Lung microvascular endothelial cell (primary cell): ENCODE measurements at regions not wholly inside any gene's neighbourhood (a gene's known extent, or its start where the extent isn't known, plus 50 kb on each side); places are given as distances from the start of the nearest gene placed in this dataset.
"Not testable (repeated sequence)": the region's sequence is repeated elsewhere in the genome, so short reads cannot be mapped to it uniquely, and the experiment has no call there.

Experiments used
- DNase-seq, 2 donors: peaks; one replicate each; pipeline versions ENCODE4 v3.0.0 to v3.0.0-alpha.2; 2010; ENCODE audit warnings: low read depth in 2 of 2

- DNase-seq = no peak
Observed at GRCh38 chr1:38186566-38186965, 140.0 kb upstream of the POU3F1 start.

- DNase-seq = no peak
Observed at GRCh38 chr1:38185913-38186312, 139.3 kb upstream of the POU3F1 start.

- no peak for DNase-seq
Observed at GRCh38 chr1:38183747-38184146, 137.2 kb upstream of the POU3F1 start.

- DNase-seq = no peak
Observed at GRCh38 chr1:38183096-38183495, 136.5 kb upstream of the POU3F1 start.

- DNase-seq = not testable (repeated sequence)
Observed at GRCh38 chr1:38180388-38180787, 133.8 kb upstream of the POU3F1 start.

GRCh38 chr1:38179483-38179882, 132.9 kb upstream of the POU3F1 start:
- no peak for DNase-seq

- no peak for DNase-seq
Observed at GRCh38 chr1:38178216-38178615, 131.6 kb upstream of the POU3F1 start.

- no peak for DNase-seq
Observed at GRCh38 chr1:38175121-38175520, 128.5 kb upstream of the POU3F1 start.

GRCh38 chr1:38173848-38174247, 127.3 kb upstream of the POU3F1 start:
- DNase-seq = no peak

GRCh38 chr1:38173157-38173831, 126.7 kb upstream of the POU3F1 start:
- DNase-seq = no peak

- no peak for DNase-seq
Observed at GRCh38 chr1:38169121-38169520, 122.5 kb upstream of the POU3F1 start.

- DNase-seq = no peak
Observed at GRCh38 chr1:38168365-38168764, 121.8 kb upstream of the POU3F1 start.

- DNase-seq = no peak
Observed at GRCh38 chr1:38166461-38166860, 119.9 kb upstream of the POU3F1 start.

- DNase-seq = no peak
Observed at GRCh38 chr1:38153778-38154470, 107.3 kb upstream of the POU3F1 start.

GRCh38 chr1:38153066-38153777, 106.6 kb upstream of the POU3F1 start:
- DNase-seq = no peak

GRCh38 chr1:38152351-38153065, 105.9 kb upstream of the POU3F1 start:
- DNase-seq = no peak

- DNase-seq = no peak
Observed at GRCh38 chr1:38151399-38151798, 104.8 kb upstream of the POU3F1 start.

- DNase-seq = not testable (repeated sequence)
Observed at GRCh38 chr1:38146079-38146478, 99.5 kb upstream of the POU3F1 start.

GRCh38 chr1:38142606-38143005, 96.0 kb upstream of the POU3F1 start:
- DNase-seq = no peak

- DNase-seq = no peak
Observed at GRCh38 chr1:38141483-38141882, 94.9 kb upstream of the POU3F1 start.

- no peak for DNase-seq
Observed at GRCh38 chr1:38139738-38140487, 93.3 kb upstream of the POU3F1 start.
